ENCODE measurements at regions not wholly inside any gene's neighbourhood (a gene's known extent, or its start where the extent isn't known, plus 50 kb on each side); places are given as distances from the start of the nearest gene placed in this dataset.
"Not testable (repeated sequence)": the region's sequence is repeated elsewhere in the genome, so short reads cannot be mapped to it uniquely, and the experiment has no call there.

- Mint-ChIP-seq H3K27ac (ENCODE audit: unreplicated experiment) (no peak overlapping the region), H3K36me3 (ENCODE audit: low read depth, unreplicated experiment) (no peaks in the 10 kb centered on the region), H3K27me3 (ENCODE audit: unreplicated experiment) (no peaks in the 10 kb centered on the region), H3K9me3 (ENCODE audit: unreplicated experiment) (no peaks in the 10 kb centered on the region), H3K4me3 (ENCODE audit: unreplicated experiment) (no peak overlapping the region), H3K4me1 (ENCODE audit: unreplicated experiment) (no peaks in the 10 kb centered on the region)
- TF ChIP-seq CTCF (IDR thresholded peaks at IDR 0.05; ENCODE audit: unreplicated experiment): no peak
- DNase-seq (ENCODE audit: low spot score): no peak
These were observed 63.6 kb upstream of the DNAJC1 start for GRCh38 chr10:22067091-22067490.

GRCh38 chr10:22060984-22061383 lies 57.5 kb upstream of the DNAJC1 start:
- not testable (repeated sequence) for DNase-seq (ENCODE audit: low spot score); H3K27me3 Mint-ChIP-seq (ENCODE audit: unreplicated experiment); H3K4me3 Mint-ChIP-seq (ENCODE audit: unreplicated experiment); H3K4me1 Mint-ChIP-seq (ENCODE audit: unreplicated experiment); H3K27ac Mint-ChIP-seq (ENCODE audit: unreplicated experiment); H3K36me3 Mint-ChIP-seq (ENCODE audit: low read depth, unreplicated experiment); H3K9me3 Mint-ChIP-seq (ENCODE audit: unreplicated experiment)

GRCh38 chr10:22058201-22058600 lies 54.7 kb upstream of the DNAJC1 start:
- H3K4me1 Mint-ChIP-seq (ENCODE audit: unreplicated experiment): peaks cover 3% of the 10 kb centered on the region
- no peak for TF ChIP-seq CTCF (IDR thresholded peaks at IDR 0.05; ENCODE audit: unreplicated experiment)

GRCh38 chr10:22054961-22055360 lies 51.4 kb upstream of the DNAJC1 start:
- Mint-ChIP-seq H3K4me3 (ENCODE audit: unreplicated experiment) (no peak overlapping the region), H3K36me3 (ENCODE audit: low read depth, unreplicated experiment) (peaks cover 3% of the 10 kb centered on the region), H3K9me3 (ENCODE audit: unreplicated experiment) (peaks cover 6% of the 10 kb centered on the region), H3K27me3 (ENCODE audit: unreplicated experiment) (no peaks in the 10 kb centered on the region), H3K4me1 (ENCODE audit: unreplicated experiment) (peaks cover 3% of the 10 kb centered on the region), H3K27ac (ENCODE audit: unreplicated experiment) (no peak overlapping the region)
- no peak for TF ChIP-seq CTCF (IDR thresholded peaks at IDR 0.05; ENCODE audit: unreplicated experiment)
- no peak for DNase-seq (ENCODE audit: low spot score)

More at GRCh38 chr10:22058201-22058600, 54.7 kb upstream of the DNAJC1 start:
- no peak for DNase-seq (ENCODE audit: low spot score)
- H3K36me3 Mint-ChIP-seq (ENCODE audit: low read depth, unreplicated experiment): no peaks in the 10 kb centered on the region
- H3K9me3 Mint-ChIP-seq (ENCODE audit: unreplicated experiment): peaks cover 6% of the 10 kb centered on the region
- no peaks in the 10 kb centered on the region for H3K27me3 Mint-ChIP-seq (ENCODE audit: unreplicated experiment)
- no peak overlapping the region for H3K27ac Mint-ChIP-seq (ENCODE audit: unreplicated experiment)
- no peak overlapping the region for H3K4me3 Mint-ChIP-seq (ENCODE audit: unreplicated experiment)

Data from endothelial cell (in vitro differentiated cells).